GM12878 (cell line): ENCODE measurements at regions not wholly inside any gene's neighbourhood (a gene's known extent, or its start where the extent isn't known, plus 50 kb on each side); places are given as distances from the start of the nearest gene placed in this dataset.

Source experiments
- ATAC-seq: fragments of 200-7000 bp; cut with Tn5 transposase; 3 replicates; pipeline ENCODE4 v1.9.1; 2020; ENCODE audit warnings: mild to moderate bottlenecking, moderate library complexity
- BruUV-seq: library from RNA; stranded (reverse); fragments of 400-500 nt; replicated peaks from 2 replicates; lab custom pipeline; 2021; lab: Mats Ljungman, UMichigan
- CTCF ChIA-PET: fragments of 300-600 bp; sonication (Branson Sonifier 250); formaldehyde crosslinking; extraction: SDS; loops from one replicate; lab custom pipeline; 2021; ENCODE audit warnings: inconsistent platforms; lab: Yijun Ruan, JAX
- POLR2A ChIA-PET: fragments of 350-600 bp; formaldehyde crosslinking; extraction: SDS; loops from one replicate; lab custom pipeline; 2021; ENCODE audit warnings: inconsistent platforms; lab: Charles Lee
- RAD21 ChIA-PET: fragments of 300-600 bp; sonication (Branson Sonifier 250); formaldehyde crosslinking; loops from one replicate; lab custom pipeline; 2023; ENCODE audit warnings: antibody characterized with exemption; ENCODE audit not compliant: unreplicated experiment; lab: Charles Lee
- SMC1A ChIA-PET: fragments of 300-600 bp; sonication (Branson Sonifier 250); formaldehyde crosslinking; loops from one replicate; lab custom pipeline; 2023; ENCODE audit not compliant: unreplicated experiment, uncharacterized antibody; lab: Charles Lee
- DNase-seq: peaks from one replicate; pipeline ENCODE4 v3.0.0-alpha.2; 2011; ENCODE audit warnings: low read depth, low spot score
- FAIRE-seq: peaks from 3 replicates; lab custom pipeline; 2011; peaks lifted over from hg19 to GRCh38; lab: Jason Lieb, UNC
- H2AFZ ChIP-seq: 2 replicates; pipeline ENCODE4 v1.6.0; 2011; ENCODE audit warnings: low read depth, low read length, control low read depth; ENCODE audit not compliant: control insufficient read depth
- H3K27ac ChIP-seq: 2 replicates; pipeline ENCODE4 v1.5.1; 2011; ENCODE audit warnings: control low read depth; ENCODE audit not compliant: control insufficient read depth, insufficient read depth
- H3K27me3 ChIP-seq, 2 experiments: replicated peaks in 1 of 2; 2 replicates each; pipeline versions ENCODE4 v1.6.0 to v1.6.1; 2011; ENCODE audit warnings: low read length in 1 of 2; ENCODE audit not compliant: control insufficient read depth in 2 of 2, insufficient read depth in 2 of 2
- H3K36me3 ChIP-seq, 2 experiments: 2 replicates each; pipeline ENCODE4 v1.5.1; 2011; ENCODE audit warnings: low read length in 1 of 2; ENCODE audit not compliant: control insufficient read depth in 2 of 2, insufficient read depth in 2 of 2
- H3K4me1 ChIP-seq: 2 replicates; pipeline ENCODE4 v1.6.1; 2011; ENCODE audit warnings: mild to moderate bottlenecking, low read length, moderate library complexity, mixed read lengths; ENCODE audit not compliant: control insufficient read depth, insufficient read depth
- H3K4me2 ChIP-seq: 2 replicates; pipeline ENCODE4 v1.6.0; 2011; ENCODE audit warnings: control low read depth; ENCODE audit not compliant: control insufficient read depth, insufficient read depth
- H3K4me3 ChIP-seq: fragments of 200-600 bp; sonication (generic); 2 replicates; pipeline ENCODE4 v1.5.1; 2016
- H3K79me2 ChIP-seq: 2 replicates; pipeline ENCODE4 v1.6.0; 2011; ENCODE audit warnings: low read length; ENCODE audit not compliant: control insufficient read depth, insufficient read depth
- H3K9ac ChIP-seq: 2 replicates; pipeline ENCODE4 v1.8.0; 2011; ENCODE audit warnings: low read length, control low read depth, mixed read lengths; ENCODE audit not compliant: control insufficient read depth, insufficient read depth
- H3K9me3 ChIP-seq: replicated peaks from 3 replicates; pipeline ENCODE4 v1.5.1; 2011; ENCODE audit warnings: mild to moderate bottlenecking, low read length; ENCODE audit not compliant: control insufficient read depth, insufficient read depth
- H4K20me1 ChIP-seq: 2 replicates; pipeline ENCODE4 v1.6.0; 2011; ENCODE audit not compliant: control insufficient read depth, insufficient read depth
- BCL3 ChIP-seq: IDR thresholded peaks from 2 replicates; pipeline ENCODE4 v1.6.1; 2011; ENCODE audit warnings: borderline replicate concordance, low read depth, mild to moderate bottlenecking, moderate library complexity, low read length; ENCODE audit not compliant: insufficient read depth, poor library complexity, severe bottlenecking
- CREM ChIP-seq: IDR thresholded peaks from 2 replicates; pipeline ENCODE4 v1.6.1; 2014; ENCODE audit warnings: antibody characterized with exemption, low read depth
- IRF5 ChIP-seq: fragments of 450-650 bp; IDR thresholded peaks from 2 replicates; pipeline ENCODE4 v1.6.1; 2017; ENCODE audit warnings: borderline replicate concordance
- POLR2AphosphoS5 ChIP-seq: IDR thresholded peaks from 2 replicates; pipeline ENCODE4 v1.6.1; 2011; ENCODE audit warnings: mild to moderate bottlenecking, low read length, inconsistent platforms
- RAD51 ChIP-seq: fragments of 450-650 bp; IDR thresholded peaks from 2 replicates; pipeline ENCODE4 v1.6.1; 2016; ENCODE audit warnings: moderate library complexity, mild to moderate bottlenecking, inconsistent platforms
- RBBP5 ChIP-seq: fragments of 200-600 bp; sonication (generic); conservative IDR thresholded peaks from 2 replicates; pipeline ENCODE4 v1.6.1; 2016
- RELA ChIP-seq: fragments of 450-650 bp; IDR thresholded peaks from 2 replicates; pipeline ENCODE4 v1.8.0; 2014; ENCODE audit warnings: borderline replicate concordance; ENCODE audit not compliant: partially characterized antibody
- REST ChIP-seq: IDR thresholded peaks from 2 replicates; pipeline ENCODE4 v1.6.1; 2012; ENCODE audit warnings: mild to moderate bottlenecking, low read depth, low read length
- SIN3A ChIP-seq: IDR thresholded peaks from 2 replicates; pipeline ENCODE4 v1.6.1; 2012; ENCODE audit warnings: low read depth, low read length, improper control_type of control experiment
- WGBS: methylation state at CpG from one replicate; pipeline ENCODE4 v1.1.6; 2016; ENCODE audit warnings: low lambda C conversion rate; ENCODE audit not compliant: insufficient replicate concordance, insufficient coverage; ENCODE audit errors: missing lambda C conversion rate; 5-methylcytosine and 5-hydroxymethylcytosine counted together
- in situ Hi-C: fragments of 300-500 bp; cut with MboI; formaldehyde crosslinking; loops from 9 replicates; pipeline ENCODE4 v1.14.3; 2018; ENCODE audit warnings: mixed read lengths
- intact Hi-C: fragments of 100-400 bp; cut with micrococcal nuclease; formaldehyde crosslinking; loops from one replicate; pipeline ENCODE4 v1.14.2; 2022; ENCODE audit not compliant: unreplicated experiment

- no peak overlapping the region for H3K9ac ChIP-seq
- no peak overlapping the region for H3K4me2 ChIP-seq
- no peaks in the 10 kb centered on the region for H3K4me1 ChIP-seq
- no peaks in the 10 kb centered on the region; the same call in 2 of the 3 replicates for H3K9me3 ChIP-seq
- 15% methylated on average over 3 of the region's 3 CpGs for WGBS
- H3K4me3 ChIP-seq: no peak overlapping the region
- in situ Hi-C loops (no loop called here), intact Hi-C loops (no loop called here)
- no peaks in the 10 kb centered on the region for H3K27me3 ChIP-seq
- no peak overlapping the region for H3K27ac ChIP-seq
- FAIRE-seq (no peak), ATAC-seq (no peak), DNase-seq (no peak)
- RAD21 ChIA-PET: interaction anchor here (0.5 to 1.6 kb wide), 3 partner anchors 313 to 373 kb away, joined by 3 to 4 read pairs (median 4); no protein-coding TSS in a partner anchor
- POLR2A ChIA-PET: no interaction called here
- no peak overlapping the region for H2AFZ ChIP-seq
- CTCF ChIA-PET: interaction anchor here (1.0 to 1.5 kb wide), 2 partner anchors 241 to 343 kb away, joined by 3 to 6 read pairs; no protein-coding TSS in a partner anchor
- H3K36me3 ChIP-seq: no peaks in the 10 kb centered on the region
- no peak for TF ChIP-seq BCL3
- H3K79me2 ChIP-seq: no peaks in the 10 kb centered on the region
- no peaks in the 10 kb centered on the region for H4K20me1 ChIP-seq
- SMC1A ChIA-PET: interaction anchor here (0.6 to 1.9 kb wide), 6 partner anchors 18 to 914 kb away, joined by 3 to 4 read pairs (median 3); no protein-coding TSS in a partner anchor
- no TSS peak for BruUV-seq
Observed at GRCh38 chr12:29893002-29893401, 109.3 kb upstream of the TMTC1 start.

GRCh38 chr12:29891792-29892191 lies 108.0 kb upstream of the TMTC1 start:
- intact Hi-C loops: no loop called here
- H3K36me3 ChIP-seq: no peaks in the 10 kb centered on the region
- WGBS: 65% methylated on average over 3 of the region's 3 CpGs
- H3K9ac ChIP-seq: no peak overlapping the region
- ChIA-PET SMC1A (interaction anchor here (0.9 to 1.2 kb wide), 3 partner anchors 9 to 339 kb away, joined by 3 to 4 read pairs (median 3); no protein-coding TSS in a partner anchor), CTCF (interaction anchor here (0.6 to 1.5 kb wide), 4 partner anchors 10 to 342 kb away, joined by 3 to 6 read pairs (median 4); no protein-coding TSS in a partner anchor), RAD21 (interaction anchor here (1.6 kb wide), 1 partner anchor 371 kb away, joined by 4 read pairs; no protein-coding TSS in a partner anchor), POLR2A (interaction anchor here (1.2 kb wide), 1 partner anchor 85 kb away, joined by 3 read pairs; no protein-coding TSS in a partner anchor)
- in situ Hi-C loops: no loop called here
- no peaks in the 10 kb centered on the region for H3K4me1 ChIP-seq
- no peak for FAIRE-seq
- no peak overlapping the region for H3K4me3 ChIP-seq
- no peak overlapping the region for H3K27ac ChIP-seq
- BruUV-seq: no TSS peak
- no peaks in the 10 kb centered on the region for H3K79me2 ChIP-seq
- no peaks in the 10 kb centered on the region; the same call in 2 of the 3 replicates for H3K9me3 ChIP-seq
- H2AFZ ChIP-seq: no peak overlapping the region
- H3K4me2 ChIP-seq: no peak overlapping the region
- H3K27me3 ChIP-seq: no peaks in the 10 kb centered on the region
- DNase-seq: no peak
- H4K20me1 ChIP-seq: no peaks in the 10 kb centered on the region
- ATAC-seq: no peak
- TF ChIP-seq RELA (no peak), SIN3A (no peak), RBBP5 (no peak), IRF5 (no peak), REST (no peak), RAD51 (no peak), CREM (no peak), POLR2AphosphoS5 (no peak)
